ENCODE measurements at regions not wholly inside any gene's neighbourhood (a gene's known extent, or its start where the extent isn't known, plus 50 kb on each side); places are given as distances from the start of the nearest gene placed in this dataset.

DNA sequence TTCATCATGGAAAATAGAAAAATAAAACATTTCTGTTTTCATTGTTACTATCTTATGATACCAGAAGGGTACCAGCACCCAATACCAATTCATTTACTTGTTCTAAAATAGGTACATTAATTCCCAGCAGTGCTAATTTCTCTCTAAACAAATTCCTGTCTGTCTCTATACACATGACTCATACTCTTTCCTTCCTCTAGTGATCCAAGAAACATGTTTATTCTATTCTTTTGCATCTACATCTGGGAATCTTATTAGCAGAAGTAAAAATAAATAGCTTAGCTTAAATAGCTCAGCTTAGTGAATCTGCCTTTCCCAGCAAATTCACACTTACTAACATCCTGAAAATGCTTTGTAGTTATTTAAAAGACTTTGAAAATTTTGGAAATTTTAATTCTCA, 84.5 kb upstream of the MAPRE2 start:
- H3K27ac ChIP-seq (ENCODE audit: low read length), result no peak overlapping the region
- no peak for ATAC-seq
- in situ Hi-C loops (cut with HindIII; ENCODE audit: low pct_unique_long_range_greater_than_20kb, low sequenced_read_pairs), result no loop called here
- no peaks in the 10 kb centered on the region for H3K36me3 ChIP-seq (ENCODE audit: control insufficient read depth, insufficient read depth, low read length)
- ChIA-PET POLR2A (no interaction called here), CTCF (interaction anchor here (0.6 kb wide), 1 partner anchor 173 kb away, joined by 8 read pairs; no protein-coding TSS in a partner anchor)
- no peaks in the 10 kb centered on the region for H3K4me1 ChIP-seq (ENCODE audit: control insufficient read depth, insufficient read depth, low read length)
- H3K4me3 ChIP-seq (ENCODE audit: low read depth in 2 of 2, low read length in 2 of 2), result no peak overlapping the region
- intact Hi-C loops (cut with micrococcal nuclease; ENCODE audit: unreplicated experiment), result no loop called here
- TF ChIP-seq POLR2AphosphoS5 (IDR thresholded peaks at IDR 0.05; ENCODE audit: low read depth, low read length), result no peak
- no peak for TF ChIP-seq TCF7L2 (IDR thresholded peaks at IDR 0.05; ENCODE audit: low read depth, low read length)
- TF ChIP-seq SIN3A (IDR thresholded peaks at IDR 0.05; ENCODE audit: borderline replicate concordance, insufficient read depth, low read depth, low read length), result no peak
- TF ChIP-seq REST (IDR thresholded peaks at IDR 0.05; ENCODE audit: insufficient read depth in 1 of 2, low read depth in 2 of 2, low read length in 1 of 2), result no peak
- no peak for TF ChIP-seq CTCF (IDR thresholded peaks at IDR 0.05)
- BruUV-seq (replicated peaks), result no TSS peak
- DNase-seq (ENCODE audit: low read depth, low spot score), result no peak
- no peaks in the 10 kb centered on the region for H3K27me3 ChIP-seq (ENCODE audit: control insufficient read depth, insufficient read depth, low read length)
- no peaks in the 10 kb centered on the region for H3K9me3 ChIP-seq (ENCODE audit: control insufficient read depth, insufficient read depth, low read depth, low read length)

DNA sequence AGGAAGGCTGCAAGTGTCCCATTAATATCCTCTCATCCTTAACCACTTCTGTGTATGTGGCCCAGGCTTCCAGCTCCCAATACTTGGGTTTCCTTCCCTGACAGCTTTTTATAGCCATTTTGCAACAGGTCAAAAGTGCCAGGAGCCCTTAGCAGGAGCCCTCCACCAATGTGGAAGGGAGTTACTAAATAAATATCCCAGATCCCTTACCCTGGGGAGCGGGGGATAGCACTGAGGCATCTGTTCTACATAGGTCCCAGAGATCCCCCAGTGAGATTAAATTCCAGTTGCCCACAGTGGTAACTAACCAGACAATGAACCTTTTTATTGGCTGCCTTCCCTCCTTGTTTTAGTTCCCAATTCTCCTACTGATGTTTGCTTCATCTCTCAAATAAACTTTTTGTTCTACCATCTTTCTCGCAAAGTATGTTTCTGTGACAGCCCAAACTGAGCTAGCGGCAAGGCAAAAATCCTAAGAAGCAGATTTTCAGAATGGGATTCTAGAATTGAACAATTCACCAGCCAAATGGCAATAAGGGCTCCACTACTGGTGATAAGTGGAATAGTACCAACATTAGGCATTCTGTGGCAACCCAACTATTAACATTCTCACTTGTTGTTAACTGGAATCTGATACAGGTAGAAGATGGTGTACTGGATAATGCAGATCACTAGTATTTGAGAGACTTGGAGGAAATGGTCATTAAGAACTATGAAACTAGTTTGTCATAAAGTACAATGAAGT, 83.9 kb upstream of the MAPRE2 start:
- H3K4me1 ChIP-seq (ENCODE audit: control insufficient read depth, insufficient read depth, low read length), result no peaks in the 10 kb centered on the region
- BruUV-seq (replicated peaks), result no TSS peak
- H3K36me3 ChIP-seq (ENCODE audit: control insufficient read depth, insufficient read depth, low read length), result no peaks in the 10 kb centered on the region
- DNase-seq (ENCODE audit: low read depth, low spot score), result no peak
- intact Hi-C loops (cut with micrococcal nuclease; ENCODE audit: unreplicated experiment), result no loop called here
- no peak overlapping the region for H3K4me3 ChIP-seq (ENCODE audit: low read depth in 2 of 2, low read length in 2 of 2)
- TF ChIP-seq CTCF (IDR thresholded peaks at IDR 0.05) (no peak; the same call in 1 of the 2 replicates), SIN3A (IDR thresholded peaks at IDR 0.05; ENCODE audit: borderline replicate concordance, insufficient read depth, low read depth, low read length) (no peak)
- H3K9me3 ChIP-seq (ENCODE audit: control insufficient read depth, insufficient read depth, low read depth, low read length), result no peaks in the 10 kb centered on the region
- no peak overlapping the region for H3K27ac ChIP-seq (ENCODE audit: low read length)
- H3K27me3 ChIP-seq (ENCODE audit: control insufficient read depth, insufficient read depth, low read length), result no peaks in the 10 kb centered on the region
- in situ Hi-C loops (cut with HindIII; ENCODE audit: low pct_unique_long_range_greater_than_20kb, low sequenced_read_pairs), result no loop called here
- no peak for ATAC-seq
- ChIA-PET CTCF (no interaction called here), POLR2A (no interaction called here)
